ENCODE measurements at regions not wholly inside any gene's neighbourhood (a gene's known extent, or its start where the extent isn't known, plus 50 kb on each side); places are given as distances from the start of the nearest gene placed in this dataset.

GRCh38 chr11:130749216-130749615, 167.1 kb downstream of the SNX19 start:
- POLR2A ChIA-PET: no interaction called here
- Histone ChIP-seq H3K27ac (ENCODE audit: extremely low read depth, low read depth, low read length) (no peak overlapping the region), H3K4me3 (ENCODE audit: low read depth, low read length) (no peak overlapping the region), H3K9me3 (ENCODE audit: control insufficient read depth, insufficient read depth, low read depth, low read length) (no peaks in the 10 kb centered on the region), H3K36me3 (ENCODE audit: control insufficient read depth in 2 of 2, insufficient read depth in 1 of 2, low read length in 2 of 2) (no peaks in the 10 kb centered on the region), H3K4me1 (ENCODE audit: control insufficient read depth, insufficient read depth, low read length) (no peaks in the 10 kb centered on the region)
- CTCF ChIA-PET: interaction anchor here (0.8 to 1.6 kb wide), 3 partner anchors 43 to 113 kb away, joined by 3 to 7 read pairs (median 3); no protein-coding TSS in a partner anchor
- TF ChIP-seq ZNF837 (tag by site-specific recombination; IDR thresholded peaks at IDR 0.05) (no peak), ZNF202 (tag by site-specific recombination; IDR thresholded peaks at IDR 0.05; ENCODE audit: borderline replicate concordance) (no peak), ZNF239 (tag by site-specific recombination; IDR thresholded peaks at IDR 0.05) (no peak), ZNF660 (tag by site-specific recombination; IDR thresholded peaks at IDR 0.05) (no peak), EGR2 (tag by site-specific recombination; IDR thresholded peaks at IDR 0.05; ENCODE audit: low read depth) (no peak), ZFP69B (tag by site-specific recombination; IDR thresholded peaks at IDR 0.05) (no peak), KLF16 (tag by site-specific recombination; IDR thresholded peaks at IDR 0.05) (no peak), YY1 (tag by site-specific recombination; IDR thresholded peaks at IDR 0.05) (no peak), ZNF518A (tag by site-specific recombination; conservative IDR thresholded peaks at IDR 0.05; ENCODE audit: low read depth) (no peak)

- no peaks in the 10 kb centered on the region for H3K4me1 ChIP-seq (ENCODE audit: control insufficient read depth, insufficient read depth, low read length)
- ChIA-PET POLR2A (no interaction called here), CTCF (interaction anchor here (1.0 kb wide), 1 partner anchor 80 kb away, joined by 4 read pairs; no protein-coding TSS in a partner anchor)
- H3K36me3 ChIP-seq (ENCODE audit: control insufficient read depth in 2 of 2, insufficient read depth in 1 of 2, low read length in 2 of 2): no peaks in the 10 kb centered on the region
- no peak overlapping the region for H3K27ac ChIP-seq (ENCODE audit: extremely low read depth, low read depth, low read length)
- H3K4me3 ChIP-seq (ENCODE audit: low read depth, low read length): no peak overlapping the region
- H3K9me3 ChIP-seq (ENCODE audit: control insufficient read depth, insufficient read depth, low read depth, low read length): no peaks in the 10 kb centered on the region
- TF ChIP-seq TSHZ1 (tag by site-specific recombination; IDR thresholded peaks at IDR 0.05; ENCODE audit: borderline replicate concordance) (no peak), ZNF664 (tag by site-specific recombination; IDR thresholded peaks at IDR 0.05) (no peak), ZFP69B (tag by site-specific recombination; IDR thresholded peaks at IDR 0.05) (no peak), ZSCAN4 (tag by site-specific recombination; IDR thresholded peaks at IDR 0.05) (no peak), SETDB1 (IDR thresholded peaks at IDR 0.05; ENCODE audit: insufficient read length, low read length) (no peak), OSR2 (tag by site-specific recombination; IDR thresholded peaks at IDR 0.05) (no peak), ZNF280C (tag by site-specific recombination; IDR thresholded peaks at IDR 0.05) (no peak), ZNF140 (tag by site-specific recombination; IDR thresholded peaks at IDR 0.05) (no peak), ZNF624 (tag by site-specific recombination; IDR thresholded peaks at IDR 0.05) (no peak), KLF17 (tag by site-specific recombination; IDR thresholded peaks at IDR 0.05) (no peak), KLF8 (tag by site-specific recombination; IDR thresholded peaks at IDR 0.05) (no peak), CTCF (tag by site-specific recombination; IDR thresholded peaks at IDR 0.05) (no peak)
Measured at GRCh38 chr11:130760515-130761125, 155.7 kb downstream of the SNX19 start.
